ENCODE measurements at regions not wholly inside any gene's neighbourhood (a gene's known extent, or its start where the extent isn't known, plus 50 kb on each side); places are given as distances from the start of the nearest gene placed in this dataset.

- Mint-ChIP-seq H3K4me3 (no peak overlapping the region), H3K4me1 (ENCODE audit: unreplicated experiment) (no peaks in the 10 kb centered on the region), H3K27ac (no peak overlapping the region), H3K27me3 (no peaks in the 10 kb centered on the region), H3K9me3 (peaks cover 8% of the 10 kb centered on the region), H3K36me3 (no peaks in the 10 kb centered on the region)
- DNase-seq (ENCODE audit: extremely low spot score, unreplicated experiment) = no peak
- no peak for TF ChIP-seq CTCF (conservative IDR thresholded peaks at IDR 0.05)
Measured at GRCh38 chr4:106650701-106651100, 282.1 kb upstream of the GIMD1 start.

- H3K4me3 Mint-ChIP-seq = no peak overlapping the region
Measured at GRCh38 chr4:106647451-106647850, 278.9 kb upstream of the GIMD1 start.

GRCh38 chr4:106629268-106629625 is 260.7 kb upstream of the GIMD1 start:
- no peaks in the 10 kb centered on the region for H3K9me3 Mint-ChIP-seq
- no peak overlapping the region for H3K4me3 Mint-ChIP-seq
- no peak for TF ChIP-seq CTCF (conservative IDR thresholded peaks at IDR 0.05)
- H3K4me1 Mint-ChIP-seq (ENCODE audit: unreplicated experiment) = no peaks in the 10 kb centered on the region
- no peak overlapping the region for H3K27ac Mint-ChIP-seq
- no peaks in the 10 kb centered on the region for H3K36me3 Mint-ChIP-seq
- DNase-seq (ENCODE audit: extremely low spot score, unreplicated experiment) = no peak
- no peaks in the 10 kb centered on the region for H3K27me3 Mint-ChIP-seq

More at GRCh38 chr4:106647451-106647850, 278.9 kb upstream of the GIMD1 start:
- no peaks in the 10 kb centered on the region for H3K36me3 Mint-ChIP-seq
- no peak overlapping the region for H3K27ac Mint-ChIP-seq
- H3K9me3 Mint-ChIP-seq = peaks cover 8% of the 10 kb centered on the region
- no peak for TF ChIP-seq CTCF (conservative IDR thresholded peaks at IDR 0.05)
- no peaks in the 10 kb centered on the region for H3K27me3 Mint-ChIP-seq
- no peaks in the 10 kb centered on the region for H3K4me1 Mint-ChIP-seq (ENCODE audit: unreplicated experiment)
- DNase-seq (ENCODE audit: extremely low spot score, unreplicated experiment) = no peak

- no peak overlapping the region for H3K4me3 Mint-ChIP-seq
- H3K9me3 Mint-ChIP-seq = no peaks in the 10 kb centered on the region
- no peaks in the 10 kb centered on the region for H3K27me3 Mint-ChIP-seq
- no peak for DNase-seq (ENCODE audit: extremely low spot score, unreplicated experiment)
- H3K4me1 Mint-ChIP-seq (ENCODE audit: unreplicated experiment) = no peaks in the 10 kb centered on the region
- H3K27ac Mint-ChIP-seq = no peak overlapping the region
- no peak for TF ChIP-seq CTCF (conservative IDR thresholded peaks at IDR 0.05)
- no peaks in the 10 kb centered on the region for H3K36me3 Mint-ChIP-seq
Measured at GRCh38 chr4:106628586-106629267, 260.1 kb upstream of the GIMD1 start.

GRCh38 chr4:106627051-106627450 is 258.5 kb upstream of the GIMD1 start:
- DNase-seq (ENCODE audit: extremely low spot score, unreplicated experiment) = no peak
- TF ChIP-seq CTCF (conservative IDR thresholded peaks at IDR 0.05) = no peak
- Mint-ChIP-seq H3K4me1 (ENCODE audit: unreplicated experiment) (no peaks in the 10 kb centered on the region), H3K9me3 (no peaks in the 10 kb centered on the region), H3K36me3 (no peaks in the 10 kb centered on the region), H3K4me3 (no peak overlapping the region), H3K27ac (no peak overlapping the region), H3K27me3 (no peaks in the 10 kb centered on the region)

- Mint-ChIP-seq H3K4me1 (ENCODE audit: unreplicated experiment) (no peaks in the 10 kb centered on the region), H3K9me3 (no peaks in the 10 kb centered on the region), H3K27me3 (no peaks in the 10 kb centered on the region), H3K4me3 (no peak overlapping the region), H3K27ac (no peak overlapping the region), H3K36me3 (no peaks in the 10 kb centered on the region)
- TF ChIP-seq CTCF (conservative IDR thresholded peaks at IDR 0.05) = no peak
- no peak for DNase-seq (ENCODE audit: extremely low spot score, unreplicated experiment)
Measured at GRCh38 chr4:106624671-106625070, 256.1 kb upstream of the GIMD1 start.

Data from type B pancreatic cell (in vitro differentiated cells).